ENCODE measurements at regions not wholly inside any gene's neighbourhood (a gene's known extent, or its start where the extent isn't known, plus 50 kb on each side); places are given as distances from the start of the nearest gene placed in this dataset.

- ChIA-PET POLR2A (no interaction called here), SMC1A (ENCODE audit: uncharacterized antibody, unreplicated experiment) (no interaction called here), RAD21 (ENCODE audit: unreplicated experiment) (no interaction called here), CTCF (interaction anchor here (0.6 to 1.5 kb wide), 3 partner anchors 10 to 255 kb away, joined by 3 to 5 read pairs (median 4); no protein-coding TSS in a partner anchor)
- TF ChIP-seq NR2C2 (IDR thresholded peaks at IDR 0.05; ENCODE audit: borderline replicate concordance, control insufficient read depth, insufficient read length, low read depth) (no peak), CHD2 (IDR thresholded peaks at IDR 0.05; ENCODE audit: borderline replicate concordance, low read depth, low read length) (no peak), FOXK2 (IDR thresholded peaks at IDR 0.05) (no peak), SUZ12 (IDR thresholded peaks at IDR 0.05; ENCODE audit: unreplicated experiment) (no peak), SUPT20H (IDR thresholded peaks at IDR 0.05; ENCODE audit: borderline replicate concordance, control insufficient read depth, low read depth, low read length) (no peak), PAX8 (IDR thresholded peaks at IDR 0.05) (no peak), ZBTB33 (IDR thresholded peaks at IDR 0.05) (no peak), STAT1 (conservative IDR thresholded peaks at IDR 0.05) (no peak), MTA3 (IDR thresholded peaks at IDR 0.05; ENCODE audit: borderline replicate concordance, low read length) (no peak), IRF3 (IDR thresholded peaks at IDR 0.05) (no peak), IKZF1 (conservative IDR thresholded peaks at IDR 0.05) (no peak), CHD4 (IDR thresholded peaks at IDR 0.05) (no peak), PML (IDR thresholded peaks at IDR 0.05; ENCODE audit: low read length) (no peak), TAF1 (IDR thresholded peaks at IDR 0.05; ENCODE audit: borderline replicate concordance, low read depth, low read length) (no peak), EGR1 (IDR thresholded peaks at IDR 0.05; ENCODE audit: borderline replicate concordance in 1 of 2, low read depth in 2 of 2, low read length in 2 of 2) (no peak), CBX3 (IDR thresholded peaks at IDR 0.05; ENCODE audit: borderline replicate concordance, low read depth) (no peak)
- TF ChIP-seq, protein P1, sequence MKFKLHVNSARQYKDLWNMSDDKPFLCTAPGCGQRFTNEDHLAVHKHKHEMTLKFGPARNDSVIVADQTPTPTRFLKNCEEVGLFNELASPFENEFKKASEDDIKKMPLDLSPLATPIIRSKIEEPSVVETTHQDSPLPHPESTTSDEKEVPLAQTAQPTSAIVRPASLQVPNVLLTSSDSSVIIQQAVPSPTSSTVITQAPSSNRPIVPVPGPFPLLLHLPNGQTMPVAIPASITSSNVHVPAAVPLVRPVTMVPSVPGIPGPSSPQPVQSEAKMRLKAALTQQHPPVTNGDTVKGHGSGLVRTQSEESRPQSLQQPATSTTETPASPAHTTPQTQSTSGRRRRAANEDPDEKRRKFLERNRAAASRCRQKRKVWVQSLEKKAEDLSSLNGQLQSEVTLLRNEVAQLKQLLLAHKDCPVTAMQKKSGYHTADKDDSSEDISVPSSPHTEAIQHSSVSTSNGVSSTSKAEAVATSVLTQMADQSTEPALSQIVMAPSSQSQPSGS (IDR thresholded peaks at IDR 0.05; ENCODE audit: low read length), result no peak
- TF ChIP-seq, protein P2, sequence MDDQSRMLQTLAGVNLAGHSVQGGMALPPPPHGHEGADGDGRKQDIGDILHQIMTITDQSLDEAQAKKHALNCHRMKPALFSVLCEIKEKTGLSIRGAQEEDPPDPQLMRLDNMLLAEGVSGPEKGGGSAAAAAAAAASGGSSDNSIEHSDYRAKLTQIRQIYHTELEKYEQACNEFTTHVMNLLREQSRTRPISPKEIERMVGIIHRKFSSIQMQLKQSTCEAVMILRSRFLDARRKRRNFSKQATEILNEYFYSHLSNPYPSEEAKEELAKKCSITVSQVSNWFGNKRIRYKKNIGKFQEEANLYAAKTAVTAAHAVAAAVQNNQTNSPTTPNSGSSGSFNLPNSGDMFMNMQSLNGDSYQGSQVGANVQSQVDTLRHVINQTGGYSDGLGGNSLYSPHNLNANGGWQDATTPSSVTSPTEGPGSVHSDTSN (IDR thresholded peaks at IDR 0.05; ENCODE audit: insufficient replicate concordance, low read depth, low read length), result no peak
- Histone ChIP-seq H3K4me2 (ENCODE audit: control insufficient read depth, insufficient read depth) (no peak overlapping the region), H3K4me1 (ENCODE audit: control insufficient read depth, insufficient read depth, low read length) (no peaks in the 10 kb centered on the region), H3K36me3 (ENCODE audit: control insufficient read depth in 2 of 2, insufficient read depth in 2 of 2, low read length in 1 of 2) (no peaks in the 10 kb centered on the region), H3K9ac (ENCODE audit: control insufficient read depth, insufficient read depth, low read length) (no peak overlapping the region), H3K79me2 (ENCODE audit: control insufficient read depth, insufficient read depth, low read length) (no peaks in the 10 kb centered on the region), H2AFZ (ENCODE audit: control insufficient read depth, low read depth, low read length) (no peak overlapping the region), H4K20me1 (ENCODE audit: control insufficient read depth, insufficient read depth) (no peaks in the 10 kb centered on the region), H3K27me3 (replicated peaks in 1 of 2; ENCODE audit: control insufficient read depth in 2 of 2, insufficient read depth in 2 of 2, low read length in 1 of 2) (peaks cover 2 to 3% of the 10 kb centered on the region in 2 experiments; a peak in 3 of 4 replicates), H3K9me3 (replicated peaks; ENCODE audit: control insufficient read depth, insufficient read depth, low read length) (no peaks in the 10 kb centered on the region; the same call in 2 of the 3 replicates), H3K27ac (ENCODE audit: control insufficient read depth, insufficient read depth) (no peak overlapping the region), H3K4me3 (no peak overlapping the region)
- no peak for FAIRE-seq
- intact Hi-C loops (cut with micrococcal nuclease; ENCODE audit: unreplicated experiment), result no loop called here
- DNase-seq (ENCODE audit: low read depth, low spot score), result no peak
- WGBS (ENCODE audit: insufficient coverage, insufficient replicate concordance, low lambda C conversion rate, missing lambda C conversion rate), result 86% methylated on average over 1 of the region's 1 CpG
- no TSS peak for BruUV-seq (replicated peaks)
- no peak for ATAC-seq
- in situ Hi-C loops (cut with MboI), result no loop called here
Observed at GRCh38 chr15:70227147-70227546, 129.4 kb upstream of the TLE3 start.
